Upper lobe of left lung (tissue), 6 donors: ENCODE measurements at regions not wholly inside any gene's neighbourhood (a gene's known extent, or its start where the extent isn't known, plus 50 kb on each side); places are given as distances from the start of the nearest gene placed in this dataset.
A peak's percentile ranks its signal among the peaks of the same experiment; 100 is the strongest.

ENCODE experiments used
- ATAC-seq, 2 donors: fragments of 200-7000 bp; cut with Tn5 transposase; one replicate each; pipeline ENCODE4 v1.9.1; 2022; ENCODE audit warnings: mild to moderate bottlenecking in 2 of 2, moderate library complexity in 2 of 2; ENCODE audit not compliant: low FRiP score in 2 of 2
- DNase-seq, 2 donors: peaks; one replicate each; pipeline ENCODE4 v3.0.0-alpha.2; 2019 to 2020
- H3K27ac ChIP-seq, 4 donors: fragments of 200-600 bp; sonication (generic); one replicate each; pipeline ENCODE4 v1.5.1; 2016 to 2019
- H3K27me3 ChIP-seq, 4 donors: fragments of 200-600 bp; sonication (generic); one replicate each; pipeline ENCODE4 v1.5.1; 2017 to 2019
- H3K36me3 ChIP-seq, 4 donors: fragments of 200-600 bp; sonication (generic); one replicate each; pipeline ENCODE4 v1.5.1; 2016 to 2019
- H3K4me1 ChIP-seq, 4 donors: fragments of 200-600 bp; sonication (generic); one replicate each; pipeline ENCODE4 v1.5.1; 2018 to 2019
- H3K4me3 ChIP-seq, 4 donors: fragments of 200-600 bp; sonication (generic); one replicate each; pipeline ENCODE4 v1.5.1; 2017 to 2019; ENCODE audit warnings: mild to moderate bottlenecking in 2 of 4, moderate library complexity in 1 of 4
- H3K9me3 ChIP-seq, 4 donors: fragments of 200-600 bp; sonication (generic); one replicate each; pipeline ENCODE4 v1.5.1; 2018 to 2019
- CTCF ChIP-seq, 6 experiments: fragments of 450-650 bp in 4 of 6; fragments of 200-600 bp in 2 of 6; sonication (generic) in 2 of 6; IDR thresholded peaks; one replicate each; pipeline ENCODE4 v1.5.1; 2016 to 2019; ENCODE audit warnings: antibody characterized with exemption in 6 of 6
- EP300 ChIP-seq, 4 donors: sonication (generic); formaldehyde crosslinking; IDR thresholded peaks; one replicate each; pipeline ENCODE4 v1.5.1; 2017; ENCODE audit warnings: antibody characterized with exemption in 4 of 4, control low read depth in 2 of 4
- POLR2A ChIP-seq, 4 donors: fragments of 450-650 bp; IDR thresholded peaks; one replicate each; pipeline ENCODE4 v1.5.1; 2016 to 2017; ENCODE audit warnings: antibody characterized with exemption in 4 of 4, mild to moderate bottlenecking in 2 of 4
- POLR2AphosphoS5 ChIP-seq, 2 donors: sonication (generic); formaldehyde crosslinking; IDR thresholded peaks; one replicate each; pipeline ENCODE4 v1.5.1; 2017; ENCODE audit warnings: antibody characterized with exemption in 2 of 2
- WGBS, 2 donors: methylation state at CpG; one replicate each; pipeline ENCODE4 v1.1.5; 2017 to 2018; 5-methylcytosine and 5-hydroxymethylcytosine counted together
- donor health status: DM: no; HTN: no; CAD: no; lungs with moderate emphysema.
- donor health status: DM: no; HTN: yes; CAD: no; lungs with severe emphysema.

DNA sequence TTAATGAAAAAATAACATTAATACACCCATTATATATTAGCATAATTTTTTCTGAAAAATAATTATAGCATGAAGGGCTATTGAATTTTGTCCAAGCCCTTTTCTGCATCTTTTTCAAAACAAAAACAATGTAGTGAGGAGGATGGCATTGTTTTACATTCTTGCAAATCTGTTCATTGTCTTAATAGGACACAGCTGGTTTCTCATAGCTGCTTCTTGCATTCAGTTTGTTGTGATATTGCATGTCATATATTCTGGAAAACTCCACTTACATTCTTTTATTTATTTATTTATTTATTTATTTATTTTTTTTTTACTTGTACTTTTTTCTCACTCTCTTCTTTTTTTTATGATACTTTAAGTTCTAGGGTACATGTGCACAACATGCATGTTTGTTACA is 107.4 kb downstream of the NR1D2 start:
- Histone ChIP-seq H3K4me1 (no peaks in the 10 kb centered on the region), H3K9me3 (peaks cover 0 to 3% (median 0%) of the 10 kb centered on the region in 4 donors), H3K27me3 (no peaks in the 10 kb centered on the region), H3K27ac (no peak overlapping the region), H3K36me3 (no peaks in the 10 kb centered on the region), H3K4me3 (no peak overlapping the region)
- TF ChIP-seq CTCF (IDR thresholded peaks at IDR 0.05) (no peak), POLR2A (IDR thresholded peaks at IDR 0.05) (no peak), POLR2AphosphoS5 (IDR thresholded peaks at IDR 0.05) (no peak), EP300 (IDR thresholded peaks at IDR 0.05) (no peak)
- ATAC-seq (no peak), DNase-seq (no peak)

- H3K4me3 ChIP-seq, result no peak overlapping the region
- H3K36me3 ChIP-seq, result no peaks in the 10 kb centered on the region
- no peaks in the 10 kb centered on the region for H3K27me3 ChIP-seq
- TF ChIP-seq EP300 (IDR thresholded peaks at IDR 0.05) (no peak), POLR2AphosphoS5 (IDR thresholded peaks at IDR 0.05) (no peak), POLR2A (IDR thresholded peaks at IDR 0.05) (no peak)
- ATAC-seq (peak in 1 of 2 donors; percentile 55), DNase-seq (no peak)
- H3K27ac ChIP-seq, result peak overlapping the region; percentile 65 to 73 (median 66)
- WGBS, 2 donors, result 58 to 65% methylated on average over 2 of the region's 2 CpGs
- peaks cover 0 to 14% (median 5%) of the 10 kb centered on the region in 4 donors for H3K4me1 ChIP-seq
- peaks cover 0 to 3% (median 0%) of the 10 kb centered on the region in 4 donors for H3K9me3 ChIP-seq
Observed at GRCh38 chr3:24058940-24059705, 114.0 kb downstream of the NR1D2 start.

GRCh38 chr3:24060055-24060454 is 115.0 kb downstream of the NR1D2 start:
- WGBS, 2 donors, result 32 to 38% methylated on average over 3 of the region's 3 CpGs
- no peaks in the 10 kb centered on the region for H3K27me3 ChIP-seq
- H3K9me3 ChIP-seq, result no peaks in the 10 kb centered on the region
- H3K27ac ChIP-seq, result peak overlapping the region; percentile 65 to 73 (median 66)
- peaks cover 0 to 14% (median 5%) of the 10 kb centered on the region in 4 donors for H3K4me1 ChIP-seq
- H3K36me3 ChIP-seq, result no peaks in the 10 kb centered on the region
- TF ChIP-seq POLR2A (IDR thresholded peaks at IDR 0.05) (peak in 1 of 4 donors; percentile 32), CTCF (IDR thresholded peaks at IDR 0.05) (no peak), EP300 (IDR thresholded peaks at IDR 0.05) (peak in 1 of 4 donors; percentile 84), POLR2AphosphoS5 (IDR thresholded peaks at IDR 0.05) (peak; percentile 52 to 59)
- H3K4me3 ChIP-seq, result no peak overlapping the region
- peak in 1 of 2 donors; percentile 87 for DNase-seq
- ATAC-seq, result peak; percentile 92

GRCh38 chr3:24062916-24063315 is 117.8 kb downstream of the NR1D2 start:
- Histone ChIP-seq H3K27ac (no peak overlapping the region), H3K27me3 (no peaks in the 10 kb centered on the region), H3K4me1 (peaks cover 0 to 14% (median 5%) of the 10 kb centered on the region in 4 donors), H3K9me3 (no peaks in the 10 kb centered on the region), H3K36me3 (no peaks in the 10 kb centered on the region), H3K4me3 (no peak overlapping the region)
- ATAC-seq, result no peak
- TF ChIP-seq POLR2AphosphoS5 (IDR thresholded peaks at IDR 0.05), result no peak
- no peak for TF ChIP-seq POLR2A (IDR thresholded peaks at IDR 0.05)
- no peak for TF ChIP-seq CTCF (IDR thresholded peaks at IDR 0.05)
- TF ChIP-seq EP300 (IDR thresholded peaks at IDR 0.05), result no peak
- WGBS, 2 donors, result 47 to 59% methylated on average over 3 of the region's 3 CpGs
- DNase-seq, result no peak
